ENCODE measurements at regions not wholly inside any gene's neighbourhood (a gene's known extent, or its start where the extent isn't known, plus 50 kb on each side); places are given as distances from the start of the nearest gene placed in this dataset.
"Not testable (repeated sequence)": the region's sequence is repeated elsewhere in the genome, so short reads cannot be mapped to it uniquely, and the experiment has no call there.

GRCh38 chr9:85077944-85078343, 408.4 kb downstream of the NTRK2 start:
- no peak for DNase-seq (ENCODE audit: low read depth)

GRCh38 chr9:85077146-85077545, 407.6 kb downstream of the NTRK2 start:
- not testable (repeated sequence) for DNase-seq (ENCODE audit: low read depth)

Data from forelimb muscle (tissue), 1 donor.